ENCODE measurements at regions not wholly inside any gene's neighbourhood (a gene's known extent, or its start where the extent isn't known, plus 50 kb on each side); places are given as distances from the start of the nearest gene placed in this dataset.

GRCh38 chr4:116332508-116332907, 752.9 kb downstream of the TRAM1L1 start:
- Histone ChIP-seq H3K9ac (ENCODE audit: insufficient read depth, low read length) (no peak overlapping the region), H3K4me2 (ENCODE audit: extremely low read depth, insufficient read depth, low read length) (no peak overlapping the region), H3K4me3 (replicated peaks in 1 of 4; ENCODE audit: control extremely low read depth in 1 of 4, insufficient read depth in 1 of 4, low read depth in 3 of 4, low read length in 4 of 4) (no peak overlapping the region), H3K9me3 (ENCODE audit: control insufficient read depth, insufficient read depth, low read depth, low read length) (no peaks in the 10 kb centered on the region), H3K4me1 (ENCODE audit: control insufficient read depth, extremely low read depth, insufficient read depth, low read length) (no peaks in the 10 kb centered on the region), H3K79me2 (ENCODE audit: control insufficient read depth, insufficient read depth, low read length) (no peaks in the 10 kb centered on the region), H4K20me1 (ENCODE audit: control insufficient read depth, extremely low read depth, insufficient read depth, low read length) (no peaks in the 10 kb centered on the region), H3K27ac (ENCODE audit: insufficient read depth, low read length) (no peak overlapping the region), H3K27me3 (ENCODE audit: control insufficient read depth, insufficient read depth, low read length) (no peaks in the 10 kb centered on the region), H2AFZ (ENCODE audit: low read length) (no peak overlapping the region), H3K36me3 (ENCODE audit: control insufficient read depth, insufficient read depth, low read length) (no peaks in the 10 kb centered on the region)
- DNase-seq (ENCODE audit: low read depth in 2 of 2), result no peak
- TF ChIP-seq, protein P1, sequence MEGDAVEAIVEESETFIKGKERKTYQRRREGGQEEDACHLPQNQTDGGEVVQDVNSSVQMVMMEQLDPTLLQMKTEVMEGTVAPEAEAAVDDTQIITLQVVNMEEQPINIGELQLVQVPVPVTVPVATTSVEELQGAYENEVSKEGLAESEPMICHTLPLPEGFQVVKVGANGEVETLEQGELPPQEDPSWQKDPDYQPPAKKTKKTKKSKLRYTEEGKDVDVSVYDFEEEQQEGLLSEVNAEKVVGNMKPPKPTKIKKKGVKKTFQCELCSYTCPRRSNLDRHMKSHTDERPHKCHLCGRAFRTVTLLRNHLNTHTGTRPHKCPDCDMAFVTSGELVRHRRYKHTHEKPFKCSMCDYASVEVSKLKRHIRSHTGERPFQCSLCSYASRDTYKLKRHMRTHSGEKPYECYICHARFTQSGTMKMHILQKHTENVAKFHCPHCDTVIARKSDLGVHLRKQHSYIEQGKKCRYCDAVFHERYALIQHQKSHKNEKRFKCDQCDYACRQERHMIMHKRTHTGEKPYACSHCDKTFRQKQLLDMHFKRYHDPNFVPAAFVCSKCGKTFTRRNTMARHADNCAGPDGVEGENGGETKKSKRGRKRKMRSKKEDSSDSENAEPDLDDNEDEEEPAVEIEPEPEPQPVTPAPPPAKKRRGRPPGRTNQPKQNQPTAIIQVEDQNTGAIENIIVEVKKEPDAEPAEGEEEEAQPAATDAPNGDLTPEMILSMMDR (conservative IDR thresholded peaks at IDR 0.05 in 1 of 2, IDR thresholded peaks at IDR 0.05 in 1 of 2; ENCODE audit: low read depth in 1 of 2, low read length in 2 of 2), result no peak
- no peak for TF ChIP-seq EZH2 (IDR thresholded peaks at IDR 0.05; ENCODE audit: low read length, missing control alignments)

DNA sequence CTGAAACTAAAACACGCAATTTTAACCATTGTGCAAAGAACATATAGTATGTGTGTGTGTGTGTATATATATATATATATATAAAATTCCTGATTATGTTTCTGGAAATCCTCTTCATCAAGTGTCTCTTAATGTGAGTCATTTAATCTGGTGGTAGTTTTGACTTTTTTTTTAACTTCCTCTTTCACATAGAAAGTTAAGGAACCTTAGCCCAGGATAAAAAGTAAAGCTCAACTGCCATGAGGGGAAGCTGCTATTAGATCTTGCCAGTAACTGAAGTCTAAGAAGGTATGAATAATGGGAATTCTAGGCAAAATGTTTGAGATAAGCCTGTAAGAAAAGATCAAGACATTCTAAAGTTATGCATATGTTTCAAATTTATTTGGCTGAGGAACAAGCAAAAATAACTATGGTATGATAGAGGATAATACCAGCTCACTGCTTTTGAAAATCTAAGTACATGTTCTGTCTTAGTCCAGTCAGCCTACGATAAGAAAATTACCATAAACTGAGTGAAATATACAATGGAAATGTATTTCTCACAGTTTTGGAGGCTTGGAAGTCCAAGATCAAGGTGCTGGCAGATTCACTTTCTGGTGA, 757.0 kb downstream of the TRAM1L1 start:
- Histone ChIP-seq H3K9ac (ENCODE audit: insufficient read depth, low read length) (no peak overlapping the region), H3K4me3 (replicated peaks in 1 of 4; ENCODE audit: control extremely low read depth in 1 of 4, insufficient read depth in 1 of 4, low read depth in 3 of 4, low read length in 4 of 4) (no peak overlapping the region), H3K36me3 (ENCODE audit: control insufficient read depth, insufficient read depth, low read length) (no peaks in the 10 kb centered on the region), H4K20me1 (ENCODE audit: control insufficient read depth, extremely low read depth, insufficient read depth, low read length) (no peaks in the 10 kb centered on the region), H2AFZ (ENCODE audit: low read length) (no peak overlapping the region), H3K4me2 (ENCODE audit: extremely low read depth, insufficient read depth, low read length) (no peak overlapping the region), H3K79me2 (ENCODE audit: control insufficient read depth, insufficient read depth, low read length) (no peaks in the 10 kb centered on the region), H3K4me1 (ENCODE audit: control insufficient read depth, extremely low read depth, insufficient read depth, low read length) (no peaks in the 10 kb centered on the region), H3K27me3 (ENCODE audit: control insufficient read depth, insufficient read depth, low read length) (no peaks in the 10 kb centered on the region), H3K9me3 (ENCODE audit: control insufficient read depth, insufficient read depth, low read depth, low read length) (no peaks in the 10 kb centered on the region), H3K27ac (ENCODE audit: insufficient read depth, low read length) (no peak overlapping the region)
- no peak for TF ChIP-seq EZH2 (IDR thresholded peaks at IDR 0.05; ENCODE audit: low read length, missing control alignments)
- TF ChIP-seq, protein P1 (conservative IDR thresholded peaks at IDR 0.05 in 1 of 2, IDR thresholded peaks at IDR 0.05 in 1 of 2; ENCODE audit: low read depth in 1 of 2, low read length in 2 of 2), result no peak
- no peak for DNase-seq (ENCODE audit: low read depth in 2 of 2)

DNA sequence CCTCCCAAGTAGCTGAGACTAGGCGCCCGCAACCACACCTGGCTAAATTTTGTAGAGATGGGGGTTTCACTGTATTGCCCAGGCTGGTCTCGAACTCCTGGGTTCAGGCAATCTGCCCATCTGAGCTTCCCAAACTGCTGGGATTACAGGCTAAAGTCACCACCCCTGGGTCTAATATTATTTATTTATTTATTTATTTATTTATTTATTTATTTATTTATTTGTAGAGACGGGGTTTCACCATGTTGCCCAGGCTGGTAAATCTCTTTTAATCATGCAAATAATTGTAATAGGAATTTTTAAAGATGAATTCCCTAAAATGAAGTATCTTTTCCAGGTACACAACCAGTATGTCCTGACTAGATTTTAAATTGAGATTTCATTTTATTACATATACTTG, 761.8 kb downstream of the TRAM1L1 start:
- no peak for DNase-seq (ENCODE audit: low read depth in 2 of 2)
- Histone ChIP-seq H3K4me1 (ENCODE audit: control insufficient read depth, extremely low read depth, insufficient read depth, low read length) (no peaks in the 10 kb centered on the region), H3K4me2 (ENCODE audit: extremely low read depth, insufficient read depth, low read length) (no peak overlapping the region), H3K4me3 (replicated peaks in 1 of 4; ENCODE audit: control extremely low read depth in 1 of 4, insufficient read depth in 1 of 4, low read depth in 3 of 4, low read length in 4 of 4) (no peak overlapping the region), H3K9ac (ENCODE audit: insufficient read depth, low read length) (no peak overlapping the region), H4K20me1 (ENCODE audit: control insufficient read depth, extremely low read depth, insufficient read depth, low read length) (no peaks in the 10 kb centered on the region), H3K27me3 (ENCODE audit: control insufficient read depth, insufficient read depth, low read length) (no peaks in the 10 kb centered on the region), H2AFZ (ENCODE audit: low read length) (no peak overlapping the region), H3K27ac (ENCODE audit: insufficient read depth, low read length) (no peak overlapping the region), H3K79me2 (ENCODE audit: control insufficient read depth, insufficient read depth, low read length) (no peaks in the 10 kb centered on the region), H3K36me3 (ENCODE audit: control insufficient read depth, insufficient read depth, low read length) (no peaks in the 10 kb centered on the region), H3K9me3 (ENCODE audit: control insufficient read depth, insufficient read depth, low read depth, low read length) (no peaks in the 10 kb centered on the region)
- no peak for TF ChIP-seq EZH2 (IDR thresholded peaks at IDR 0.05; ENCODE audit: low read length, missing control alignments)
